Effector CD4-positive, alpha-beta T cell (primary cell): ENCODE measurements at regions not wholly inside any gene's neighbourhood (a gene's known extent, or its start where the extent isn't known, plus 50 kb on each side); places are given as distances from the start of the nearest gene placed in this dataset.
"Not testable (repeated sequence)": the region's sequence is repeated elsewhere in the genome, so short reads cannot be mapped to it uniquely, and the experiment has no call there.

Source experiments
- DNase-seq: peaks from one replicate; pipeline ENCODE4 v3.0.0-alpha.2; 2020

- no peak for DNase-seq
These were observed 343.1 kb upstream of the BRINP1 start for GRCh38 chr9:119712325-119712724.

GRCh38 chr9:119709431-119709830, 340.2 kb upstream of the BRINP1 start:
- no peak for DNase-seq

- no peak for DNase-seq
These were observed 338.1 kb upstream of the BRINP1 start for GRCh38 chr9:119707228-119707845.

- no peak for DNase-seq
These were observed 332.4 kb upstream of the BRINP1 start for GRCh38 chr9:119701651-119702050.

GRCh38 chr9:119698535-119698934, 329.3 kb upstream of the BRINP1 start:
- no peak for DNase-seq

GRCh38 chr9:119697996-119698395, 328.8 kb upstream of the BRINP1 start:
- no peak for DNase-seq

- DNase-seq: no peak
These were observed 320.6 kb upstream of the BRINP1 start for GRCh38 chr9:119689879-119690278.

- DNase-seq: no peak
These were observed 319.3 kb upstream of the BRINP1 start for GRCh38 chr9:119688547-119688946.

GRCh38 chr9:119677811-119678505, 308.7 kb upstream of the BRINP1 start:
- DNase-seq: no peak

- no peak for DNase-seq
These were observed 306.7 kb upstream of the BRINP1 start for GRCh38 chr9:119675951-119676350.

- not testable (repeated sequence) for DNase-seq
These were observed 303.5 kb upstream of the BRINP1 start for GRCh38 chr9:119672763-119673162.

GRCh38 chr9:119667916-119668315, 298.7 kb upstream of the BRINP1 start:
- no peak for DNase-seq

GRCh38 chr9:119667163-119667562, 297.9 kb upstream of the BRINP1 start:
- DNase-seq: no peak

GRCh38 chr9:119662329-119662728, 293.1 kb upstream of the BRINP1 start:
- DNase-seq: no peak

GRCh38 chr9:119652931-119653330, 283.7 kb upstream of the BRINP1 start:
- no peak for DNase-seq

GRCh38 chr9:119649205-119649604, 280.0 kb upstream of the BRINP1 start:
- DNase-seq: no peak

- no peak for DNase-seq
These were observed 270.2 kb upstream of the BRINP1 start for GRCh38 chr9:119639287-119639955.

GRCh38 chr9:119634006-119634405, 264.8 kb upstream of the BRINP1 start:
- no peak for DNase-seq

GRCh38 chr9:119611565-119611964, 242.3 kb upstream of the BRINP1 start:
- no peak for DNase-seq

GRCh38 chr9:119609277-119609971, 240.2 kb upstream of the BRINP1 start:
- no peak for DNase-seq

- no peak for DNase-seq
These were observed 232.4 kb upstream of the BRINP1 start for GRCh38 chr9:119601632-119602031.

GRCh38 chr9:119597499-119597898, 228.3 kb upstream of the BRINP1 start:
- no peak for DNase-seq

- DNase-seq: no peak
These were observed 227.5 kb upstream of the BRINP1 start for GRCh38 chr9:119596703-119597102.
